ENCODE measurements at regions not wholly inside any gene's neighbourhood (a gene's known extent, or its start where the extent isn't known, plus 50 kb on each side); places are given as distances from the start of the nearest gene placed in this dataset.

DNA sequence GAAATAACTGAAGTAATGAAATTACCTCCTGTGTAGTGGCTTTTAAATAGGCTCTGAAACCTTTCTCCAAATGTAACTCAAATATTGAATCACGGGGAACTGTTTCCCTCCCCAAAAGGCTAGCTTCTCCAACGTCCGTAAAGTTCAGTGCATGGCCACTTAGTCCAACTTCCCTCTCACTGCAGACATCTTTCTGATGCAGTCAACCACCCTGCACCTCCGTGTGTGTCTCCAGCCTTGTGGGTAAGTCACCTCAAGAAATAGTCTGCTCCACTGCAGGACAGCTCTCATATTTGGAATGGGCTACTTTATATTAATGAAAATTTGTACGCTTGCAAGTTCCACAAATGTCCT is 152.5 kb upstream of the CYRIA start:
- DNase-seq = no peak

DNA sequence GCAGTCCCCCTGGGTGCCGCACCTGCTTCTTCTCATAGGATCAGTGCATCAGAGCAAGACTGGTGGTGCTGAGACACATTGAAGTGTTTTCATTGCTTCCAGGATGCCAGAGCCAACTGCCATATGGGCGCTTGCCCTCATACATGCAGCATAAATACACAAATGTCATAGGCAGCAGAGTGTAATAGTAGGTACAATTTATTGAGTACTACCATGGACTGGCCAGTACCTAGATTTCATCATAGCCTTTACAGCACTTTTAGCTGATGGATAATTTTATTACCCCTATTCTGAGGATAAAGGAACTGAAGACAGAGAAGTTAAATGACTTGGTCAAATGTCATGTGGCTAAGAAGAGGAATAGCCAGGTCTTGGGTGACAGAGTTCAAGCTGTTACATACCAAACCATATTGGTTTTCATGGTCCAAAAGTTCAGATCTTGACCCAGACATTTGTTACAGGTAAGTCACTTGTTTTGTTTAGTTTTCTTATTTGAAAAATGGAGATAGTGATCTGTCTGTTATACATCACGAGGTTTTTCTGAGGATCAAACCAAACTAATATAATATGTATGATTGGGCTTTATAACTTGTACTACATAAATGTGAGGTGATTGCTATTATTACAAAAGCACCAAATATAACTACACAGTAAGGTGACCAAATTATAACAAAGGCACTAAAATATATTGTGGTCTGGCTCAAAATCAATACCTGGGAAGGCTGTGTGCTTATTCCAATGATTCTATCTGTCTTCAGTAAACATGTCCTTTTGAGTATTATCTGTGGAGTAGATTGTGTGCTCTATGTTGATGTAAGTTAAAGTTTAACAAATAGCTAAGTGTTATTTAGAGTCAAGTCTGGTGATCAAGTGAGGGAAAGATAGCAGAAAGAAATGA is 151.9 kb upstream of the CYRIA start:
- no peak for DNase-seq

DNA sequence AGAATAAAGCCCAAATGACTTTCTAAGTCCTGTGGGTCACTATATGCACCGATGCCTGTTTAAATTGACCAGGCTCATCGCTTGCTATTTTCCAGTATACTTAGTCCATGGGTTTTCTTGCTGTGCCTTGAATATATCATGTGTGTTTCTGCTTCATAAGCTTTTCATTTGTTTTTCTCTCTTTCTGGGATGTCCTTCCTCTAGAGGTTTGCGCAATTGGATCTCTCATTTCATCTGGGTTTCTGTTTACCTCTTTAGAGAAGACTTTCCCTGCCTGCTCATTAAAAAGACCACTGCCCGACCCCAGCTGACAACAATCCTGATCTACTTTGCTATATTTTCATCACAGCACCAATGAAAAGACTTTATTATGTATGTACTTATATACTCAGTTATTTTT is 150.9 kb upstream of the CYRIA start:
- no peak for DNase-seq

DNA sequence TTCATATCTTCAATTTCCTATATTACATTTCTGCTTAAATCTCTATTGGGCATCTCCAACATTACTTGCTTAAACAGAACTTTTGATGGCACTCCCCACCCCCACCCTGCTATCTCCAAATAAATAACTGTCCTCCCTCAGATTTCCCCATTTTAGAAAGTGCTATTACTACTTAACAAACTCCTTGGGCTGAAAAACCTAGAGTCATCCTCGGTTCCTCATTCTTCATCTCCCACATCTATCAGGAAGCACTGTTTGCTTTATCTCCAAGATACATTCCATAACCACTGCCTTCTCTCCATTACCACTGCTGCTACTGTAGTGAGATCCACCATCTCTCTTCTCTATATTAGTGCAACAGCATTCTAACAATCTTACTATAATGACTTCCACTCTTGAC is 150.4 kb upstream of the CYRIA start:
- no peak for DNase-seq

DNA sequence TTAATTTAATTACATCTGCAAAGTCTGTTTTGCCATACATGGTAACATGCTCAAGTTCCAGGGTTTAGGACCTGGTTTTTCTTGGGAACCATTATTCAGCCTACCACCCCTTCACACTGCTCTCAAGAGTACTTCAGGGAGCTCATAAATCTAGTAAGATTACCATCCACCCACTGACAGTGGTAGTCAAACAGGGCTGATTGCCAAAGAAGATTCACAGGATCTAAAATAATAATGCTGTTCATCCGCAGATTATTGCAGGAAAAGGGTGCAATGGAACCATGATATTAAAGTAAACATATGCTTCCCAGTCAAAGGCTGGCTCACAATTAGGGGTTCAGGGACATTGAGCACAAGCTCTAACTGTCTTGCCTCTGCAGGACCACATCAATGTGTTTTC is 148.0 kb upstream of the CYRIA start:
- no peak for DNase-seq

DNA sequence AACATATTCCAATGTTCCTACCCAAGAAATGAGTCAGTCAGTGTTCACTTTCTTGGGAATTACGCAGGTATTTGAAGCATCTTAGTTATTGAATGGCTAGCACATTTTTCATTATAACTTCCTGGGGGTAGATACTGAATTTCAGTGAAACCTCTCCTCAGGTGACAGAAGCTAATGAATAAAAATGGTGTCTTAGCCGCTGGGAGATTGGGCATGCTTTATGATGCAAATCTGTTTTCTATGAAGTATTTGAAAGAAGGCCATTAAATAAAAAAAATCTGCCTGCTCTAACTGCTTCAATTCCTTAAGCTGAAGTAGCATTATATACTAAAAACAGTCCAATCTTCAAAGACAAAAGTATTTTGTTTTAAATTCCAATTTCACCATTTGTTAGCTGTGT is 132.8 kb upstream of the CYRIA start:
- DNase-seq = no peak

DNA sequence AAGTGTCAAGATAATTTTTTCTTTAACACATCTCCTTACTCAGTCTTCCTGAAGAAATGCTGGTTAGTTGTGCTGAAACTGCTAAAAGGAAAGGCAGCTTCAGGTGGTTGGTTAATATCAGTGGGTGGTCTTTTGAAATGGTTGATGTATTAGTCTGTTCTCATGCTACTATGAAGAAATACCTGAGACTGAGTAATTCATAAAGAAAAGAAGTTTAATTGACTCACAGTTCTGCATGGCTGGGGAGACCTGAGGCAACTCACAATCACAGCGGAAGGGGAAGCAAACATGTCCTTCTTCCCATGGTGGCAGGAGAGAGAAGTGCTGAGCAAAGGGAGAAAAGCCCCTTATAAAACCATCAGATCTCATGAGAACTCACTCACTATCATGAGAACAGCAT is 125.9 kb upstream of the CYRIA start:
- DNase-seq = no peak

DNA sequence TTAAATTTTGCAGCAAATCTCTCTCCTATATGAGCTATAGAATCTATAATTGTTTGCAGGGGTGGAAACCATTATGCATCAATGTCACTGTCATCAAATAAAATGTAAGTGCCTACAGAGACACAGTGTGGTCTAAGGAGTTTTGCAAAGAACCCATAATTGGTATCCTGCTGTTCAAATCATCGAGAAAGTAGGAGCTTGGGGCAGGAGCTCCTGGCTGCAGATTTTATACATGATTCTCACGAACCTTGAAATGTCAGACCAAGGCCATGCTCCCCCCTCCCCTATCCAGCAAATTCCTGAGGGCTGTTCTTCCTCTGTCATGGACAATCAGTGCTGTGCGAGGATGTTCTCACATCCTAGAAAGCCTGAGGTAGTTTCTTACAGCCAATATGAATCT is 119.5 kb upstream of the CYRIA start:
- DNase-seq = no peak

DNA sequence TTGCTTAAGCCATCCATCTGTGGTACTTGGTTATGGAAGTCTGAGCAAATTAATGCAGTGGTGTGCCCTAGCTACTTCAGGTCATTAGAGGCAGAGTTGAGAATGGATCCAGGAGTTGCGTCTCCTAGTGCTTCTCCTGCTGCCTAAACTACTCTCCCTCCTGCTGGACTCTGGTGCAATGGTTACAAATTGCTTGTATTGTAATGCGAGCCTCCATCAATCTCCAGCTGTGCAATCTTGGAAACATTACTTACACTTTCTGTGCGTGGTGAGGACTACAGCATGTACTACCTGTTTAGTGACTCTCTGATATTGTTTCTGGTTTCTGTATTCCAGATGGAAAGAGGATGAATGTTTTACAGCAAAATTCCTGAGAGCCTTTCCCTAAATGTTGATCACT is 119.0 kb upstream of the CYRIA start:
- DNase-seq = no peak

DNA sequence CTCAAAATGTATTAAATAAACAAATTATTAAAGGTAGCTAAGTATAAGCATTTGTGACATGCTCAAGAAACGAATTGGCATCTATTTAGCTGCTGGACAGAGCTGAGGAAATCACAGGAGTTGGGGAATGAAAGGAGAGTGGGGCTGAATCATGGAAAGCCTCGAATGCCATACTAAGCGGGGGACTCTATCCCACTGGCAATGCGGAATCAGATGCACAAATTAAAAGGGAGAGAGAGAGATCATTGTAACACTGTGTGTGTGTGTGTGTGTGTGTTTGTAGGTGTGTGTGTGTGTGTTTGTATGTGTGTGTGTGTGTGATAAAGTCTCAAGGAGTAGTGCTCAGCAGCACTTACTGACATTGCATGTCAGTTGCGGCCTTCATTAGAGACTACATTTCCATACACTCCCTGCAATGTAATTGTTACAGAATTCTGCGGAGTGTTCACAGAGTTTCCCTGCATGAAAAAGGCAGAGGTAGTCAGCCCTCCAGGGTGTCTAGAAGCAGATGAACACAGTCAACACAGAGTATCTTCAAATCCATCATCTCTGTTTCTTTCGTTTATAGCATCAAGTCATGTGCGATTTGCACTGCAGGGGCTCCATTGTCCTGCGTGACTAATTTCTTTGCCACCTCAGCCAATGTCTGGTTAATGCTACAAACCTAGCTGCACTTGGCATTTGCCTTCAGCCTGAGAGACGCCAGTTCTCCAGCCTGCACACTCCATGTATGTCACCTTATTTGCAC is 111.7 kb upstream of the CYRIA start:
- no peak for DNase-seq

DNA sequence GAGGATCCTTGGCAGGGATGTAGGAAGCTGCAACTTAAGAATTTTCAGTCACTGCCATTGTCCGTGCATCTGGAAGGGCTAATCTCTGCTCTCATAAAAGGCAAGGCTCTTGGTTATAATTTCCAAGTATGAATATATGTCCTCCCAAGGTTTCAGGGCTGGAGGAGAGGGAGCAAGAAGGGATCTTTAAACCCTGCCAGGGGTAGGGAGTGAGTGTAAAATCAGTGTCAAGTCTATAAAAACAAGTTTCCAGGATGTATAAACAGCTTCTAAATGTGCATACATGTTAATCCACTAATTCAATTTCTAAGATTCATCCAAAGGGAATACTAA is 110.2 kb upstream of the CYRIA start:
- no peak for DNase-seq

DNA sequence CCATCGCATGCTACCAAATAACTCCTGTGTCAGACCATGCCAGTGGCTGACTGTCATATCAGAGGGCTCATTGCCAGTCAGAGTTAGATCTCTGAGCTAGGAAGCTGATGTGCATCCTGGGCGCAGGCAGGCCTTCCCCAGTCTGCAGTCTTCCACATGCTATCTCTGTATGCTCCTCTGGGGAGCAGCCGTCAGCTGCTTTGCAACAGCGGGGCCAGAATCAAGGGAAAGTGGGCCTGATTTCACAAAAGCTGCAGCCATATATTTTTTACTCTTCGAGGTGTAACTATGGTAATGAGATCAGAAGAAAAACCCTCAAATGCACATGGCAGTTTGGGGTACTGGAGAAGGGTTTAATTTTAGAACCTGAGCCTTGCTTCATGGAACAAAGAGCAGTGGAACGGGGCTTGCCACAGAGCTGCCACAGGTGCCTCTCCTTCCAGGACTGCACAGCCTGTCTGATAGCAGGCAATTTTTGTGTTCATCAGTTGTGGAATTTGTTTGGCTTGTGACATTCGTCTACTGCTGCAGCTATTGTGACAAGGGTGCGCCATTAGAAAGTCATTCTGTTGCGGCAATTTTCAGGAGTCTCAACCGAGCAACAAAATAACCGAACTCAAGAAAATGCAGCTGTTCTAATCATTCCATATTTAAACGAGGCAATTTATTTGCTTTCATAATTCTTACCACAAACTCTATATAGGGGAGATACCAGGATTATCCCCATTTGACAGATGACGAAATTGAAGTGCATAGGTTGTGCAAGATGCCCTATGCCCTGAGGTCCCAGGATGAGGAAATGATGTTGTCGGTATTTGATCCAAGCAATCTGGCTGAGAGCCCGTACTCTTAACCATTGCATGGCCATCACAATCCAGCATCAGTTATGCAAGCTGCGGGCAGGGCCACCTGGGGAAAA is 109.6 kb upstream of the CYRIA start:
- DNase-seq = no peak

DNA sequence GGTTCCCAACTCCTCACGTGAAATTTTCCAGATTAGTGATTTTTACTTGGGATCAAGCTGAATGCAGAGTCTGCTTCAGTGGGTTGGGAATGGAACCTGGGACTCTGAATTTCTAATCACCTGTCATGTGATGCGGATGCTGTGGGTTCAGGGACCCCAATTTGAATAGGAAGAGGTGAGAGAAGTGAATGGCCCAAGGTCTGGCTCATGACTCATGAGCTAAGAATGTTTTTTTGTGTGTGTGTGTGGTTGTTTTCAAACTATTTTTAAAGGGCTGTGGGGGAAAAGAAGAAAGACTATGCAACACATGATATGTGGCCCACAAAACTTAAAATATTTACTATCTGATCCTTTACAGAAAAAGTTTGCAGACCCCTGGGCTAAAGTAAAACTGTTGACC is 108.5 kb upstream of the CYRIA start:
- DNase-seq = no peak

DNA sequence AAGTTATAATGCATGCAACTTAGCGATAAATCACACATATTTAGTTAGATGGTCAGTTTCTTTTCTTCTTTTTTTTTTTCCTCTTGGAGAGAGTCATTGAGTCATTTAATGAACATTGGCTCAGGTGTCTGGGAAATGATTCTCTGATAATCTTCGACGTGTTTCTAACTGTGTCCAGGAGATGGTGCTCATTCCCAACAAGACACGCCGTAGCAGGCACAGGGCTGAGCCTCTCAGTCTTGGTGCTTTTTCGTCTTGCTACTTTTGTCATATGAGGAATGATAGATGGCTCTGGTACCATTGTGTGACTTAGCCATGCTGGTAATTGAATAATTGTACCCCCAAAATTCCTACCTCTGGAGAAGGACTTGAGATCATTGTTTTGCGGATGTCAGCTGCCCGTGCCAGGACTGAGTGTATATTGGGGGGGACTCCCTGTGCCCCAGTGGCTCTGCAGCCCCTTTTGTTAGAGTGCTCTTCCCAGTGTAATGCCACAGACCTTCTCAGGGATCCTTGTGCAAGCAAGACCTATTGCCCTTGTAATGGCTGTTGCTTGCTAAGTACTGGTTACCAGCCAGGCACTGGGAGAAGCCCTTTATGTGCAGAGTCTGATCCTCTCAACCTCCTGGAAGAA is 107.6 kb upstream of the CYRIA start:
- DNase-seq = peak; percentile 25 to 28

DNA sequence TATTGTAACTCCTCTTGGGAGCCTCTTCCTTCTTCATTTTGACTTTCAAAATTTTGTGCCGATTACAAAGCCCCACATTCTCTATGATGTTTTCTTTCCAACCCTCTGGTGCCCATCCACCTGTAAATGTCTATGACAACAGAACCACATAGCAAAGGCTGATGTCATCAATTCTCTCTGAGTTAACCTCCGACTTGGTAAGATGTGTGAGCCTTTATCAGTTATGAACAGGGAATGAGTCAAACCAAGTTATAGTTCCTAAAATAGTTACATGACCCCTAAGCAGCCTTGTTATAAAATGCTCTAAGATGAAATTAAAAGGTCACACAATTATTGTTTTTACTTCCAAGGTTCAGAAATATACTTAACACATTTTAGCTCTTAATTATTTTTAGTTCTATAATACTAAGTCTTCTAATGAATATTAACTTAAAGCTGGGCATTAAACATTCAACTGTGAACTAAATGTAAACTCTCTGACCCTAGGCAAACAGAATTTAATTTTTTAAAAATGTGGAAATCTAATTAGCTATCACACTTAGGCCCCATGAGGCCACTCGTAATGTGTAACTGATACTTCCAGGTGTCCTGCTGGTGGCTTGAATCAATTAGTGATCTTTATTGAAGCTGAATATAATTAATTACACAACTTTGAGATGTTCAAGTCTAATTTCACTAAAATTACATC is 102.3 kb upstream of the CYRIA start:
- no peak for DNase-seq

DNA sequence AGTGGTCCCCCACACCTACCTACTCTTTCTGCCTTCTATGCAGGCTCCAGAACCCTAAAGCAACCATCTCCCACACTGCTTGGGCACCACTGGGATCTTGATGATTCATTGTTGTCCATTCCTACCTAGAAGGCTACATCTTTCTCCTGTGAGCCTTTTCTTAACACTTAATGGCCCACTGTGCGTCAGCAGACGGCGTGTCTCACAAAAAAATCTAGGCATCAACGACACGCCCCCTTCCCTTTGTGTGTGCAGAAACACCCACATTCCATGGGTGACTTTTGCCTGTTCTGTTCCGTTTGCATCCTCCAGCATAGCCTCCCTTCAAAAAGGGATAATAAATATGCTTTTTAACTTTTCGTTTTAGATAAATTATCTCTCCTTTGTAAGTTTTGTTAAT is 99.7 kb upstream of the CYRIA start:
- DNase-seq = no peak

DNA sequence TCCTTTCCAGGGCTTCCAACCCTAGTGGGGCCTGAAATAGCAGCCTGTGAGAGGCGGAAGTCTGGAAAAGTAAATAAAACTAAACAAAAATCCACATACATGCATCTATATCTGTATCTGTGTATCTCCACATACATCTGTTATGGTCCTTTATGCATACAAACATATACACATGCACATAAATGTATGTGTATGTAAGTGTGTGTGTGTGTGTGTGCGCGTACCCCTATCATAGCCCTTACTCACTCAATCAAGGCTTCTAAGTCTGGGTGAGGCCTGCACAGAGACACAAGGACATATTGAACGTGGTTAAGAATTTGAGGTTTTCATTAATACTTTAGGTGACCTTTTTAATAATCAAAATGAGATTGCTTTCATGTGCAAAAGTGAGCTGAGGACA is 98.9 kb upstream of the CYRIA start:
- DNase-seq = no peak

DNA sequence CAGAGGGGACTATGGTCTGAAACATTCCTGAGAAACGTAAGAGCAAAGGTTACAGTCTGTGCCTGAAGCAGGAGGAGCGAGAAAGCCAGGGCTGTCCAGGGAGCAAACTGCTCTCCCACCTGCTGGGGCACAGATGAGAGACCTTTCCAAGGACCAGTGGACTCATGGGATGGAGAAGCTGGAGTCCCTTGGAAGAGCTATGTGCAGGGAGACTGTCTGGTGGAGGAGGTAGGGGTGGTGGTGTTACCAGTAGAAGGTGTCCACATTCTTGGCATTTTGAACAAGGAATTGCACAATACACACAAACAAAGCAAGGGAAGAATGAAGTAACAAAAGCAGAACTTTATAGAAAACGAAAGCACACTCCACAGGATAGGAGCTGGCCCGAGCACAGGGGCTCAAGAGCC is 97.9 kb upstream of the CYRIA start:
- no peak for DNase-seq

DNA sequence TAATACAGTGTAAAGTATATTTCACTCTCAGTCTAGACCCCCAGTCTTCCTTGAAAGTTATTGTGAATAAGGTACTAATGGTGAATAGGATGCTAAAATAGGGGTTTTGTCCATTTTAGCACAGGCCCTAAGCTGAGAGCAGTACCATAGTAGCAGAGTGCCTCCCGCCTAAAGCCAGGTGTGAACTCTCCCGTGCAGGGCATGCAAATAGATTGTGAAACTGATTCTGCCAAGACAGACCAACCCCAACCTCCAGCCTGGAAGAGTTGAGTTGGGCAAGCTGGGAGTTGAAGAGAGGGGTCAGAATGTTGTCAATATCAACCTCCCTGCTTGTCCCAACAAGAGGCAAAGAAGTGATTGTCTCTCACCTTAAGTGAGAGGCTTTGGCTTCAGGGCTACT is 97.4 kb upstream of the CYRIA start:
- no peak for DNase-seq

DNA sequence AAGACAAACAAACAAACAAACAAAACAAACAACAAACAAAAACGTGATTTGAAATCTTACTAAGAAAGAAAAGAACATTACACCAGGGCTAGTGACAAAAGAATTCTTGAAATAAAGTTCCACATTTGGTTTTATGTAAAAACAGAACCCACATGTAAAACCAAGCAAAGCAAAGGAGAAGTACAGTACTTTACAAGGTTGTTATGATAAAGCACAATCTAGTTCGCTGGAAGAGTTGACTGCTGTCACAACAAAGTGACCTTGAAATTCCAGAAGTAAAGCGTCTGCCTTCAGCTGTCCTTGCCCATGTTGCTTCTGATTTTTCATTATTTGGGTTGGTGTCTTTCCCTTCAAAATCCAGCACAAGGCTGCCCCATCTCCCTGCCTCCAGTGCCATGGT is 94.8 kb upstream of the CYRIA start:
- DNase-seq = no peak

DNA sequence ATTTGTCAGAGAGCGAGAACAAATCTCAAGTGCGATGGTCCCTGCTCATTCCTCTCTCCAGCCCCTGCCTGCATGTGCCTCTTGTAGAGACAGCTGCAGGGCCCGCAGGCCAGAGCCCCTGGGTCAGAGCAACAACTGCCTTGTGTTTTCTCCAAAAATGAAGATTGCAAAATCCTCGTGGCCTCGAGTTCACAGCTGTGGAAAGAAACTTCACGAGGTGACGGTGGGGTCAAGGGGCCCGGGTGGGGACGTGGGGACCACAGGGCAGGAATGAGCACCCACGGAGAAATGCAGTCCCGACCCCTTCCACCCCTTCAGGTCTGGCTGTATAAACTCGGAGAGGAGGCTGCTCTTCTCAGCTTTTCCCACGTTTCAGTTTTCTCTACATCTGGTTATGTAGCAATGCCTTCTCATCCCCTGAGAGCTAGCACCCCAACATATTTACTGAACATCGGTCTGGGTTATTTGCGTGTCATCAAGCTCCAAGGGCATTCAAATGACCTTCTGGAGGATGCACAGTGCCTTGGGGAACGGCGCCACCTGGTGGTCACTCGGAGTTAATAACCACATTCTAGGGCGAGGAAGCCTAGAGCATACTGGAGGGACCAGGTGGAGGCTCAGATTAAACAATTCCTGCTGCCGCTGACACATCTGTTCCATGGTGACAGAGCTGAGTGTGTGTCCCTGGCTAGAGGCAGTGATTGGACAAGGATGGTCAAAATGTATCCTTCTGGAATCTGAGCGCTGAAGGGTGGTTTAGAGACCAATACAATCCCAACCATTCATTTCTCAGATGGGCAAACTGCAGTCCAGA is 91.4 kb upstream of the CYRIA start:
- peak; percentile 59 to 68 for DNase-seq
